HL-60 (cell line): ENCODE measurements at regions not wholly inside any gene's neighbourhood (a gene's known extent, or its start where the extent isn't known, plus 50 kb on each side); places are given as distances from the start of the nearest gene placed in this dataset.

ENCODE experiments used
- DNase-seq, 2 experiments: peaks; one replicate each; pipeline ENCODE4 v3.0.0-alpha.2; 2010 to 2020; ENCODE audit warnings: low read depth in 1 of 2, low spot score in 1 of 2
- H3K27ac ChIP-seq: fragments of 250-450 bp; sonication (Bioruptor Pico); replicated peaks from 2 replicates; pipeline ENCODE4 v1.5.1; 2020; ENCODE audit warnings: mild to moderate bottlenecking, moderate library complexity
- H3K27me3 ChIP-seq: fragments of 250-450 bp; sonication (Bioruptor Pico); 2 replicates; pipeline ENCODE4 v1.5.1; 2021; ENCODE audit warnings: mild to moderate bottlenecking, moderate library complexity; ENCODE audit not compliant: insufficient read depth, poor library complexity, severe bottlenecking
- H3K4me3 ChIP-seq: replicated peaks from 2 replicates; pipeline ENCODE4 v1.5.1; 2011; ENCODE audit warnings: mild to moderate bottlenecking, control low read depth, low read length; ENCODE audit not compliant: insufficient read depth
- CTCF ChIP-seq: IDR thresholded peaks from one replicate; pipeline ENCODE4 v1.5.1; 2011; ENCODE audit warnings: low read length, control low read depth, inconsistent platforms; ENCODE audit not compliant: insufficient read depth
- GABPA ChIP-seq: IDR thresholded peaks from 2 replicates; pipeline ENCODE4 v1.6.1; 2012; ENCODE audit warnings: low read depth
- POLR2AphosphoS5 ChIP-seq: IDR thresholded peaks from 2 replicates; pipeline ENCODE4 v1.6.1; 2012; ENCODE audit warnings: low read depth
- REST ChIP-seq: IDR thresholded peaks from 2 replicates; pipeline ENCODE4 v1.6.1; 2012; ENCODE audit warnings: low read depth; ENCODE audit not compliant: insufficient replicate concordance
- SPI1 ChIP-seq: IDR thresholded peaks from 2 replicates; pipeline ENCODE4 v1.6.1; 2012; ENCODE audit warnings: low read depth, mild to moderate bottlenecking, borderline replicate concordance

GRCh38 chr20:52318651-52319050 is 127.1 kb upstream of the ZFP64 start:
- H3K27ac ChIP-seq, result no peak overlapping the region
- no peak for TF ChIP-seq CTCF
- TF ChIP-seq GABPA, result no peak
- TF ChIP-seq SPI1, result no peak
- TF ChIP-seq REST, result no peak
- no peak for TF ChIP-seq POLR2AphosphoS5
- no peak for DNase-seq
- no peak overlapping the region for H3K4me3 ChIP-seq
- no peaks in the 10 kb centered on the region for H3K27me3 ChIP-seq

- Histone ChIP-seq H3K4me3 (no peak overlapping the region), H3K27ac (no peak overlapping the region), H3K27me3 (no peaks in the 10 kb centered on the region)
- TF ChIP-seq SPI1 (no peak), POLR2AphosphoS5 (no peak), GABPA (no peak), CTCF (no peak), REST (no peak)
- no peak for DNase-seq
These were observed 121.9 kb upstream of the ZFP64 start for GRCh38 chr20:52313341-52313963.

- DNase-seq, result peak; percentile 10 to 41
- Histone ChIP-seq H3K27me3 (no peaks in the 10 kb centered on the region), H3K4me3 (no peak overlapping the region), H3K27ac (no peak overlapping the region)
- TF ChIP-seq REST, result no peak
- TF ChIP-seq CTCF, result peak; percentile 71
These were observed 120.7 kb upstream of the ZFP64 start for GRCh38 chr20:52312132-52312729.
